ENCODE measurements at regions not wholly inside any gene's neighbourhood (a gene's known extent, or its start where the extent isn't known, plus 50 kb on each side); places are given as distances from the start of the nearest gene placed in this dataset.

GRCh38 chr5:13613621-13614020, 330.9 kb downstream of the DNAH5 start:
- TF ChIP-seq EZH2phosphoT487 (IDR thresholded peaks at IDR 0.05; ENCODE audit: borderline replicate concordance, low read depth, low read length) (no peak), CTCF (conservative IDR thresholded peaks at IDR 0.05; ENCODE audit: low read length) (no peak)
